ACC112 (cell line): ENCODE measurements at regions not wholly inside any gene's neighbourhood (a gene's known extent, or its start where the extent isn't known, plus 50 kb on each side); places are given as distances from the start of the nearest gene placed in this dataset.

Experiments used
- H2AFZ ChIP-seq: fragments of 200-600 bp; sonication (generic); one replicate; pipeline ENCODE4 v1.6.0; 2017; ENCODE audit warnings: antibody characterized with exemption, low read length; ENCODE audit not compliant: unreplicated experiment
- H3K27ac ChIP-seq: fragments of 200-600 bp; sonication (generic); 2 replicates; pipeline ENCODE4 v1.5.1; 2014; ENCODE audit warnings: low read depth, mild to moderate bottlenecking, antibody characterized with exemption, low read length, moderate library complexity
- H3K27me3 ChIP-seq: fragments of 200-600 bp; sonication (generic); 2 replicates; pipeline ENCODE4 v1.6.1; 2014; ENCODE audit warnings: mild to moderate bottlenecking, antibody characterized with exemption, low read length, moderate library complexity, mixed read lengths; ENCODE audit not compliant: insufficient read depth
- H3K36me3 ChIP-seq: fragments of 200-600 bp; sonication (generic); 2 replicates; pipeline ENCODE4 v1.6.1; 2016; ENCODE audit warnings: mild to moderate bottlenecking, antibody characterized with exemption, low read length, moderate library complexity, mixed read lengths; ENCODE audit not compliant: insufficient read depth
- H3K4me1 ChIP-seq: fragments of 200-600 bp; sonication (generic); one replicate; pipeline ENCODE4 v1.6.1; 2016; ENCODE audit warnings: low read length, mixed read lengths; ENCODE audit not compliant: insufficient read depth, unreplicated experiment, control insufficient read depth
- H3K4me3 ChIP-seq: fragments of 200-600 bp; sonication (generic); 2 replicates; pipeline ENCODE4 v1.5.1; 2014; ENCODE audit warnings: mild to moderate bottlenecking, low read depth, low read length
- H3K79me2 ChIP-seq: fragments of 200-600 bp; sonication (generic); one replicate; pipeline ENCODE4 v1.6.0; 2016; ENCODE audit warnings: low read length; ENCODE audit not compliant: control insufficient read depth, unreplicated experiment, insufficient read depth

GRCh38 chr1:56345831-56346230, 233.5 kb downstream of the PLPP3 start:
- Histone ChIP-seq H3K27ac (no peak overlapping the region), H3K36me3 (no peaks in the 10 kb centered on the region), H3K4me1 (no peaks in the 10 kb centered on the region), H3K27me3 (no peaks in the 10 kb centered on the region), H3K4me3 (no peak overlapping the region), H3K79me2 (no peaks in the 10 kb centered on the region), H2AFZ (no peak overlapping the region)

GRCh38 chr1:56340977-56341376, 238.4 kb downstream of the PLPP3 start:
- no peak overlapping the region for H2AFZ ChIP-seq
- H3K79me2 ChIP-seq = no peaks in the 10 kb centered on the region
- no peaks in the 10 kb centered on the region for H3K27me3 ChIP-seq
- H3K36me3 ChIP-seq = no peaks in the 10 kb centered on the region
- no peak overlapping the region for H3K4me3 ChIP-seq
- no peaks in the 10 kb centered on the region for H3K4me1 ChIP-seq
- no peak overlapping the region for H3K27ac ChIP-seq

GRCh38 chr1:56339786-56340465, 239.4 kb downstream of the PLPP3 start:
- H3K79me2 ChIP-seq = no peaks in the 10 kb centered on the region
- no peak overlapping the region for H2AFZ ChIP-seq
- no peak overlapping the region for H3K4me3 ChIP-seq
- H3K27me3 ChIP-seq = no peaks in the 10 kb centered on the region
- no peaks in the 10 kb centered on the region for H3K4me1 ChIP-seq
- H3K36me3 ChIP-seq = no peaks in the 10 kb centered on the region
- no peak overlapping the region for H3K27ac ChIP-seq

DNA sequence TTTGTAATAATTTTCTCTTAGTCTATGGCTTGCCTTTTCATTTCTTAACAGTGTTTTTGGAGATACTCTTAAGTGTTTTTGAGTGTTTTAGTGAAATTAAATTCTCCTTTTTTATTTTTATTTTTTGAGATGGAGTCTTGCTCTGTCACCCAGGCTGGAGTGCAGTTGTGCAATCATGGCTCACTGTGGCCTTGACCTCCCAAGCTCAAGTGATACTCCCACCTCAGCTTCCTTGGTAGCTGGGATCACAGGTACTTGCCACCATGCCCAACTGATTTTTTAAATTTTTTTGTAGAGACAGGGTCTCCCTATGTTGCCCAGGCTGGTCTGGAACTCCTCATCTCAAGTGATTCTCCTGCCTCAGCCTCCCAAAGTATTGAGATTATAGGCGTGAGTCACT, 240.3 kb downstream of the PLPP3 start:
- no peaks in the 10 kb centered on the region for H3K79me2 ChIP-seq
- H3K27ac ChIP-seq = no peak overlapping the region
- H3K4me1 ChIP-seq = no peaks in the 10 kb centered on the region
- H3K36me3 ChIP-seq = no peaks in the 10 kb centered on the region
- H3K27me3 ChIP-seq = no peaks in the 10 kb centered on the region
- no peak overlapping the region for H3K4me3 ChIP-seq
- no peak overlapping the region for H2AFZ ChIP-seq

DNA sequence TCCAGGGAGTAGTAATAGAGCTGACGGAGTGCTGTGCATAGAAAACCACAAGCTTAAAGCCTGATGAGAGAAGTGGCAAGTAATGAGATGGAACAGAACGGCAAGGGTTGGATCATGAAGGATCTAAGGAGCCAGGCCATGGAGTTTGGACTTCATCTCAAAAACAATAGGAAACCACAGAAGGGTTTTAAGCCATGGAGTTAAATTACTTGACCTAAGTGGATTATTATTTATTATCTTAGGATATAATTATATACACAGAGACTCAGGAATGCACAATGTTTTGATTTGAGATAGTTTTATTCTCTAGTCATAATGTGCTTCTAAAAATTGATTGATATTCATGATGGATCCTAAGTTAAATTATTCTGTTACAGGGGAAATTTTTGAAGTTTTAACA, 242.4 kb downstream of the PLPP3 start:
- Histone ChIP-seq H2AFZ (no peak overlapping the region), H3K27me3 (no peaks in the 10 kb centered on the region), H3K4me3 (no peak overlapping the region), H3K4me1 (peaks cover under 1% of the 10 kb centered on the region), H3K36me3 (no peaks in the 10 kb centered on the region), H3K27ac (no peak overlapping the region), H3K79me2 (no peaks in the 10 kb centered on the region)

DNA sequence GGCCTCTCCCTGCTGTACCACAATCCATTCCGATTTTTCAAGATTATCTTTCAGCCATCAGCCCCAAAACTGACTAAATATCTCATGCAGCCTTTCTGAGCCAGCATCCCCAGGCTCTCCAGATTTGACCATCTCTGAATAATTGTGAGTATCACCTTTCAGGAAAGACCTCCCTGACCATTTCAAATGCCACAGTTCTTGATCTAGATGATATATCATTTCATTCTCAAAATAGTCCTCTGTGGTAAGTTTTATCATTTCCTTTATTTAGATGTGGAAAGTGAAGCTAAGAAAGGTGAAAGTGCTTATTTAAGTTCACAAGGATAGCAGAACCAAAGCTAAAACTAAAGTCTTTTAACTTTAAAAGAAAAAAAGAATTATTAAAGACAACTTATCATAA, 244.0 kb downstream of the PLPP3 start:
- Histone ChIP-seq H3K4me3 (no peak overlapping the region), H3K4me1 (peaks cover 16% of the 10 kb centered on the region), H3K36me3 (no peaks in the 10 kb centered on the region), H3K27ac (no peak overlapping the region), H3K79me2 (no peaks in the 10 kb centered on the region), H2AFZ (no peak overlapping the region), H3K27me3 (no peaks in the 10 kb centered on the region)

DNA sequence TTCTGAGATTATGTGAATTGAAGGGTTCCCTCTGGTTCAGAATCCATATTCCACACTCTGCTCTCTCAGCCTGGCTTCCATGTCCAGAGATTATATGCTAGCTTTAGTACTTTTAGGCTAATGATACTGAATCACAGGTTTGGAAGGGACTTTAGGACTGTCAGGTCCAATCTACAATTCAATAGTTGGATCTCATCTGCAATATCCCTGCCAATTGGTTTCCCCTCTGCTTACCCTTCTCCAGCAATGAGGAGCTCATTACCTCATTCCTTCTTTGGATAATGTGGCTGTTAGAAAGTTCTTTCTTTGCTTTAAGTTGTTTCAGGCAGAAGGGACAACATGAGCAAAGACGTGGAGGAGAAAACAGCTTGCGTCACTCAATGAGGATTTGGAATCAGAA, 245.3 kb downstream of the PLPP3 start:
- no peaks in the 10 kb centered on the region for H3K36me3 ChIP-seq
- no peak overlapping the region for H3K27ac ChIP-seq
- H2AFZ ChIP-seq = no peak overlapping the region
- H3K79me2 ChIP-seq = no peaks in the 10 kb centered on the region
- no peak overlapping the region for H3K4me3 ChIP-seq
- H3K4me1 ChIP-seq = peaks cover 28% of the 10 kb centered on the region
- H3K27me3 ChIP-seq = no peaks in the 10 kb centered on the region

DNA sequence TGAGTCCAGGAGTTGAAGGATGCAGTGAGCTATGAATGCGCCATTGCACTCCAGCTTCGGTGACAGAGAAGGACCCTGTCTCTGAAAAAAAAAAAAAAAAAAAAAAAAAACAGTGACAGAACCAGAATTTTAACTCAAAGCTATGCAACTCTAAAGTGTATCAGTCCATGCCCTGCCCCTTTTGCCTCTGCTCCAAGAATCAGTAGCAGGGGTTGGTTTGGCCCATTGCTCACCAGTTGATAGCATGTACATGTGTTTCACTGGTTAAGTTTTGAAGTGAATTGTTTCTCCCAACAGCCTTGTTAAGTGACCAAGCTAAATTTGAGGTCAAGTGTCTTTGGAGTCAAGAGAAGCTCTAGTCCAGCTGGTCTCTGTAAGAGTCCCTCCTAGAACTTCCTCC, 245.9 kb downstream of the PLPP3 start:
- no peak overlapping the region for H3K4me3 ChIP-seq
- no peaks in the 10 kb centered on the region for H3K79me2 ChIP-seq
- H3K36me3 ChIP-seq = no peaks in the 10 kb centered on the region
- peaks cover 34% of the 10 kb centered on the region for H3K4me1 ChIP-seq
- H3K27ac ChIP-seq = no peak overlapping the region
- H3K27me3 ChIP-seq = no peaks in the 10 kb centered on the region
- H2AFZ ChIP-seq = no peak overlapping the region

DNA sequence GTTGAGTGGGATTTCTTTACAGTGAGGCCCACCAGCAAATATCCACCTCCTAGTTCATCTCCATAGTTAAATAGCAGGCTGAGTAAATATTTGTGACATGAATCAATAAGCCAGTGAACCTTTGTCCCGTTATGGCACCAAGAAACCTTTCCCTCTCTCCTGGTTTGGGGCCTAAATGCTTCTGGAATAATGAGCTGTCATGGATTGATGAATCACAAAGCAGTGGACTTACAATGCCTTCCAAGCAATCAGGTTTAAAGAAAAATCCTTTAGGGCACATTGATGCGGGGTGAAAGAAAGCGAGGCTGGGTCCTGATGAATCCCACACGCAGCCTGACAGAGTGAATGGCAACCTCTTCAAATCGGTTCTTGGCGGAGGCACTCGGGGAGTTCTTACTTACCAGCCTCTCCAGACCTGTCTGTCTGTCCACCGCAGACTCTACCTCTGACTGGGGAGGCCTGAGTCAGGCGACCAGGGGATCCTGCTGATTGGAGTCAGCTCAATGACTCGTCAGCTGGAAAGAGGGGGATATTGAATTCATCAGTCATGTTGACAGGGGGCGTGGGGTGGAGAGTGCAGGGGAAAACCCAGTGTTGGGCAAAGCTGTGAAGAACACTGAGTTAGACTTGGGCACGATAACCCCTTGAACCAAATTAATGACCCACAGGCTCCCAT, 247.3 kb downstream of the PLPP3 start:
- no peaks in the 10 kb centered on the region for H3K27me3 ChIP-seq
- no peaks in the 10 kb centered on the region for H3K79me2 ChIP-seq
- H2AFZ ChIP-seq = no peak overlapping the region
- no peak overlapping the region for H3K27ac ChIP-seq
- peaks cover 35% of the 10 kb centered on the region for H3K4me1 ChIP-seq
- no peak overlapping the region for H3K4me3 ChIP-seq
- H3K36me3 ChIP-seq = no peaks in the 10 kb centered on the region

DNA sequence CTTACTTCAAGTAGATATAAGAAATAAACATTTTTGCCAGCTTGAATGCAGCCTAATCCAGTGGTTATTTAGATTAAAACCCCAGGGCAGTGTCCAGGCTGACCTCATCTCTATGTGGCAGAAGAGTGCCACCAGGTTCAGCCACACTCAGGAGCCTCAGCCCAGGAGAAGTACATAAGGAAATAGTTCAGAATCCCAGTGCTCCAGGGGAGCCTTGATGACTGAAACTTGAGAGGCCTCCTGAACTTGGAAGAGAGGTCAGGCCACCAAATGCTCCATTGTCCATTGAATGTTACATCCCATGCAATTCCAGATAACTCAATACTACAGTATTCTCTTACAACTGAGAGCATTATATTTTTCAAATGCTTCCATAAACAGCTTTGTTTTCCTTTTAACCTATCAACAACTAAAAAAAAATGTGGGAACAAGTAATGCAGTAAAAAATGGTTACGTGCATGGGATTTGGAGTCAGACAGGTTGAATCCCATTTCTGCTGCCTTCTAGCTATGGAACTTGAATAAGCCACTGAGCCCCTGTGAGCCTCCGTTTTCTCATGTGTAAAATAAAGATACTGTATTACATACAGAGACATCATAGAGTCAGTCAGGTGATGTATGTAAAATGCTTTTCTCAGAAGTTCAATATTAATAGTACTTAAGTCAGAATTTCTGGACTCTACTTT, 248.0 kb downstream of the PLPP3 start:
- Histone ChIP-seq H3K4me1 (peaks cover 38% of the 10 kb centered on the region), H3K36me3 (no peaks in the 10 kb centered on the region), H3K27me3 (no peaks in the 10 kb centered on the region), H2AFZ (peak overlapping the region; percentile 61), H3K27ac (no peak overlapping the region), H3K4me3 (no peak overlapping the region), H3K79me2 (no peaks in the 10 kb centered on the region)
